ENCODE measurements at regions not wholly inside any gene's neighbourhood (a gene's known extent, or its start where the extent isn't known, plus 50 kb on each side); places are given as distances from the start of the nearest gene placed in this dataset.

GRCh38 chr11:69361048-69361447 is 67.1 kb downstream of the MYEOV start:
- TF ChIP-seq CTCF (IDR thresholded peaks at IDR 0.05) (no peak), POLR2A (IDR thresholded peaks at IDR 0.05) (no peak), EP300 (IDR thresholded peaks at IDR 0.05) (no peak)
